ENCODE measurements at regions not wholly inside any gene's neighbourhood (a gene's known extent, or its start where the extent isn't known, plus 50 kb on each side); places are given as distances from the start of the nearest gene placed in this dataset.

GRCh38 chr11:113564527-113565130 lies 89.4 kb upstream of the DRD2 start:
- TF ChIP-seq EZH2phosphoT487 (IDR thresholded peaks at IDR 0.05; ENCODE audit: unreplicated experiment) (no peak), REST (IDR thresholded peaks at IDR 0.05; ENCODE audit: unreplicated experiment) (no peak), POLR2AphosphoS5 (IDR thresholded peaks at IDR 0.05; ENCODE audit: low read depth) (no peak), ZNF331 (CRISPR knock-in tag; IDR thresholded peaks at IDR 0.05; ENCODE audit: low read depth) (no peak), JUNB (IDR thresholded peaks at IDR 0.05; ENCODE audit: unreplicated experiment) (no peak), CREB1 (CRISPR knock-in tag; IDR thresholded peaks at IDR 0.05; ENCODE audit: low read depth) (no peak), EZH2 (IDR thresholded peaks at IDR 0.05; ENCODE audit: low read depth, unreplicated experiment) (no peak), ZNF114 (CRISPR knock-in tag; IDR thresholded peaks at IDR 0.05) (no peak), ZNF462 (CRISPR knock-in tag; IDR thresholded peaks at IDR 0.05) (no peak), STAT1 (IDR thresholded peaks at IDR 0.05; ENCODE audit: unreplicated experiment) (no peak)
- TF ChIP-seq, protein P1, sequence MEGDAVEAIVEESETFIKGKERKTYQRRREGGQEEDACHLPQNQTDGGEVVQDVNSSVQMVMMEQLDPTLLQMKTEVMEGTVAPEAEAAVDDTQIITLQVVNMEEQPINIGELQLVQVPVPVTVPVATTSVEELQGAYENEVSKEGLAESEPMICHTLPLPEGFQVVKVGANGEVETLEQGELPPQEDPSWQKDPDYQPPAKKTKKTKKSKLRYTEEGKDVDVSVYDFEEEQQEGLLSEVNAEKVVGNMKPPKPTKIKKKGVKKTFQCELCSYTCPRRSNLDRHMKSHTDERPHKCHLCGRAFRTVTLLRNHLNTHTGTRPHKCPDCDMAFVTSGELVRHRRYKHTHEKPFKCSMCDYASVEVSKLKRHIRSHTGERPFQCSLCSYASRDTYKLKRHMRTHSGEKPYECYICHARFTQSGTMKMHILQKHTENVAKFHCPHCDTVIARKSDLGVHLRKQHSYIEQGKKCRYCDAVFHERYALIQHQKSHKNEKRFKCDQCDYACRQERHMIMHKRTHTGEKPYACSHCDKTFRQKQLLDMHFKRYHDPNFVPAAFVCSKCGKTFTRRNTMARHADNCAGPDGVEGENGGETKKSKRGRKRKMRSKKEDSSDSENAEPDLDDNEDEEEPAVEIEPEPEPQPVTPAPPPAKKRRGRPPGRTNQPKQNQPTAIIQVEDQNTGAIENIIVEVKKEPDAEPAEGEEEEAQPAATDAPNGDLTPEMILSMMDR (conservative IDR thresholded peaks at IDR 0.05; ENCODE audit: low read depth in 2 of 2) = no peak
- TF ChIP-seq, protein P2, sequence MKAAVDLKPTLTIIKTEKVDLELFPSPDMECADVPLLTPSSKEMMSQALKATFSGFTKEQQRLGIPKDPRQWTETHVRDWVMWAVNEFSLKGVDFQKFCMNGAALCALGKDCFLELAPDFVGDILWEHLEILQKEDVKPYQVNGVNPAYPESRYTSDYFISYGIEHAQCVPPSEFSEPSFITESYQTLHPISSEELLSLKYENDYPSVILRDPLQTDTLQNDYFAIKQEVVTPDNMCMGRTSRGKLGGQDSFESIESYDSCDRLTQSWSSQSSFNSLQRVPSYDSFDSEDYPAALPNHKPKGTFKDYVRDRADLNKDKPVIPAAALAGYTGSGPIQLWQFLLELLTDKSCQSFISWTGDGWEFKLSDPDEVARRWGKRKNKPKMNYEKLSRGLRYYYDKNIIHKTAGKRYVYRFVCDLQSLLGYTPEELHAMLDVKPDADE (IDR thresholded peaks at IDR 0.05) = no peak
